Transverse colon (tissue), 4 donors: ENCODE measurements at regions not wholly inside any gene's neighbourhood (a gene's known extent, or its start where the extent isn't known, plus 50 kb on each side); places are given as distances from the start of the nearest gene placed in this dataset.

Experiments used
- POLR2AphosphoS5 ChIP-seq, 3 donors: sonication (generic); formaldehyde crosslinking; IDR thresholded peaks; one replicate each; pipeline ENCODE4 v1.6.1; 2016; ENCODE audit warnings: antibody characterized with exemption in 3 of 3
- TF ChIP-seq, protein P1 (sequence below), 5 experiments: fragments of 200-600 bp in 3 of 5; fragments of 450-650 bp in 2 of 5; sonication (generic) in 3 of 5; IDR thresholded peaks; 1 replicate in 2 of 5; 2 replicates in 3 of 5; pipeline ENCODE4 v1.5.1; 2016 to 2017; ENCODE audit warnings: antibody characterized with exemption in 5 of 5, inconsistent platforms in 3 of 5, mild to moderate bottlenecking in 2 of 5, moderate library complexity in 1 of 5

DNA sequence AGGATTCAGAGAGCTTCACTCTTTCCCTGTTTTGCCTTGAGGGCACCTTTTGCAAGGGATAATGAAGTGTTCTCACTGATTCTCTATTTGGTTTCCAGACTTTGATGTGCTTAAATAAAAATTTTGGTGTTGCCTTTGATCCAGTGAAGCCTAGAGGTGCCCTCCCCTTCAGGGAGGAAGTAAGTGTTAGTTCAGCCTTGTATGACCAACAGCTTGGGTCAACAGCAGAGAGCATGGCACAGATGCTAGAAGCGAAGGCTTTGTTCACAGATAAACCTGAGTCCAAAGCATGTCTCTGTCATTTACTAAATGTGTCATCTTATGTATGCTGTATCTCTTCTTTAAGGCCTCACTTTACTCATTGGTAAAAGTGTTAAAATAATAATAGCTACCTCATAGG lies 52.8 kb upstream of the STXBP6 start:
- TF ChIP-seq, protein P1, sequence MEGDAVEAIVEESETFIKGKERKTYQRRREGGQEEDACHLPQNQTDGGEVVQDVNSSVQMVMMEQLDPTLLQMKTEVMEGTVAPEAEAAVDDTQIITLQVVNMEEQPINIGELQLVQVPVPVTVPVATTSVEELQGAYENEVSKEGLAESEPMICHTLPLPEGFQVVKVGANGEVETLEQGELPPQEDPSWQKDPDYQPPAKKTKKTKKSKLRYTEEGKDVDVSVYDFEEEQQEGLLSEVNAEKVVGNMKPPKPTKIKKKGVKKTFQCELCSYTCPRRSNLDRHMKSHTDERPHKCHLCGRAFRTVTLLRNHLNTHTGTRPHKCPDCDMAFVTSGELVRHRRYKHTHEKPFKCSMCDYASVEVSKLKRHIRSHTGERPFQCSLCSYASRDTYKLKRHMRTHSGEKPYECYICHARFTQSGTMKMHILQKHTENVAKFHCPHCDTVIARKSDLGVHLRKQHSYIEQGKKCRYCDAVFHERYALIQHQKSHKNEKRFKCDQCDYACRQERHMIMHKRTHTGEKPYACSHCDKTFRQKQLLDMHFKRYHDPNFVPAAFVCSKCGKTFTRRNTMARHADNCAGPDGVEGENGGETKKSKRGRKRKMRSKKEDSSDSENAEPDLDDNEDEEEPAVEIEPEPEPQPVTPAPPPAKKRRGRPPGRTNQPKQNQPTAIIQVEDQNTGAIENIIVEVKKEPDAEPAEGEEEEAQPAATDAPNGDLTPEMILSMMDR (IDR thresholded peaks at IDR 0.05): no peak
- TF ChIP-seq POLR2AphosphoS5 (IDR thresholded peaks at IDR 0.05): no peak
